ENCODE measurements at regions not wholly inside any gene's neighbourhood (a gene's known extent, or its start where the extent isn't known, plus 50 kb on each side); places are given as distances from the start of the nearest gene placed in this dataset.

GRCh38 chr14:56494167-56494566, 85.4 kb upstream of the TMEM260 start:
- TF ChIP-seq CTCF (IDR thresholded peaks at IDR 0.05; ENCODE audit: low read length) (no peak), EZH2 (IDR thresholded peaks at IDR 0.05; ENCODE audit: borderline replicate concordance, low read length) (no peak)
